DND-41 (cell line): ENCODE measurements at regions not wholly inside any gene's neighbourhood (a gene's known extent, or its start where the extent isn't known, plus 50 kb on each side); places are given as distances from the start of the nearest gene placed in this dataset.

Source experiments
- CTCF ChIP-seq: IDR thresholded peaks from 2 replicates; pipeline ENCODE4 v1.5.1; 2012; ENCODE audit warnings: borderline replicate concordance, low read length, moderate library complexity, mild to moderate bottlenecking; ENCODE audit not compliant: poor library complexity, severe bottlenecking; ENCODE audit errors: extremely low read depth
- EZH2 ChIP-seq: IDR thresholded peaks from 3 replicates; pipeline ENCODE4 v1.6.1; 2012; ENCODE audit warnings: borderline replicate concordance, low read depth, mild to moderate bottlenecking, moderate library complexity, low read length, inconsistent platforms; ENCODE audit not compliant: severe bottlenecking

DNA sequence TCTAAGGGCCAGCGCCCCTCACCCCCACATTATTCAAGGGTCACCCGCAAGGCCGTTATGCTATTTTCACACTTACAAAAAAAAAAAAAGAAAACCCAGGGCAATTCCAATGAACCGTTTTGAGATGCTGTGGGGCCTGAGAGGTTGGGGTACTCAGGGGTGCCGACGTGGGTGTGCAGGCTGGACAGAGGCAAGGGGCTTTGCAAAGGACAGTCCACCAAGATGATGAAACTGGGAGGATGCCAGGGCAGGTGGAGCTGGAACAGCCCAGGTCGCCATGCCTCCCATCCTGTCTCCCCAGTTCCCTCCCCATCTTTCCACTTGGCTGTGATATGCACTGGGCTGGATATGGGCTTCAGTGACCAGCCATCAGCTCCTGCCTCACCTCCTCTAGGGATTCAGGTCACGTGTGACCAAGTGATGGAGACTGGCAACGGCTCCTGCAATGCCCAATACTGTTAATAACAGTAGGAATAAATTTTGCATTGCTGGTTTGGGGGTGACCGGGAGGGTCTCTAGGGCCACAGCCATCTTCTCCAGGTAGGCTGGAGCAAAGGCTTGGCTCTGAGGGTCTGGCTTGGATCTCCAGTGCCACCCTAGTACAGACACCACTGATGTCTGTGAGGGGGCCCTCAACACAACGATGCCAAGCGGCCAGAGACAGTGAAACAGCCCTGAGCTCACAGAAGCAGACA lies 151.3 kb upstream of the TNRC6C start:
- TF ChIP-seq CTCF, result no peak
- TF ChIP-seq EZH2, result no peak
